ENCODE measurements at regions not wholly inside any gene's neighbourhood (a gene's known extent, or its start where the extent isn't known, plus 50 kb on each side); places are given as distances from the start of the nearest gene placed in this dataset.
"Not testable (repeated sequence)": the region's sequence is repeated elsewhere in the genome, so short reads cannot be mapped to it uniquely, and the experiment has no call there.

DNA sequence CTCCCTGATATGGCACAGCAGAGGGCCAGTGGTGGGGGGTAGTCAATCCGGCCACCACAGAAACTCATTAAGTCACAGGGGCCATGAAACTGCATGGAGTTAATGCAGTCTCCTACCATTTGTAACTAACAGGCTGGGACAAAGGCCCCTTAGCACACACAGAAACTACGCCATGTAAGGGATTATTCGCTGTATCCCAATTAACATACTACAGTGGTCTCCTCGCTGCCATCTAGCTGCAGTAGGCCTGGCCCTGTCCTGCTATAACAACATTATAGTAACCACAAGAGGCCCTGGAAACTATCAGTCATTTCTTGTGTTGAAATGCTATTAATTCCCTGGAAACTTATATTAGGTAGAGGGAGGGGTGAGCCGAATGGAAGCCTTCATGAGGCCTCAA lies 72.3 kb upstream of the CCN2 start:
- intact Hi-C loops (cut with DNase I; ENCODE audit: low total_unique reads) = no loop called here
- no peak overlapping the region for H3K4me3 ChIP-seq (ENCODE audit: low read depth, poor library complexity, severe bottlenecking)
- 94% methylated on average over 5 of the region's 5 CpGs for WGBS, 2 donors
- TF ChIP-seq, protein P1, sequence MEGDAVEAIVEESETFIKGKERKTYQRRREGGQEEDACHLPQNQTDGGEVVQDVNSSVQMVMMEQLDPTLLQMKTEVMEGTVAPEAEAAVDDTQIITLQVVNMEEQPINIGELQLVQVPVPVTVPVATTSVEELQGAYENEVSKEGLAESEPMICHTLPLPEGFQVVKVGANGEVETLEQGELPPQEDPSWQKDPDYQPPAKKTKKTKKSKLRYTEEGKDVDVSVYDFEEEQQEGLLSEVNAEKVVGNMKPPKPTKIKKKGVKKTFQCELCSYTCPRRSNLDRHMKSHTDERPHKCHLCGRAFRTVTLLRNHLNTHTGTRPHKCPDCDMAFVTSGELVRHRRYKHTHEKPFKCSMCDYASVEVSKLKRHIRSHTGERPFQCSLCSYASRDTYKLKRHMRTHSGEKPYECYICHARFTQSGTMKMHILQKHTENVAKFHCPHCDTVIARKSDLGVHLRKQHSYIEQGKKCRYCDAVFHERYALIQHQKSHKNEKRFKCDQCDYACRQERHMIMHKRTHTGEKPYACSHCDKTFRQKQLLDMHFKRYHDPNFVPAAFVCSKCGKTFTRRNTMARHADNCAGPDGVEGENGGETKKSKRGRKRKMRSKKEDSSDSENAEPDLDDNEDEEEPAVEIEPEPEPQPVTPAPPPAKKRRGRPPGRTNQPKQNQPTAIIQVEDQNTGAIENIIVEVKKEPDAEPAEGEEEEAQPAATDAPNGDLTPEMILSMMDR (IDR thresholded peaks at IDR 0.05) = no peak
- TF ChIP-seq POLR2A (IDR thresholded peaks at IDR 0.05) = no peak
- no peak for DNase-seq (ENCODE audit: low spot score in 2 of 2)

DNA sequence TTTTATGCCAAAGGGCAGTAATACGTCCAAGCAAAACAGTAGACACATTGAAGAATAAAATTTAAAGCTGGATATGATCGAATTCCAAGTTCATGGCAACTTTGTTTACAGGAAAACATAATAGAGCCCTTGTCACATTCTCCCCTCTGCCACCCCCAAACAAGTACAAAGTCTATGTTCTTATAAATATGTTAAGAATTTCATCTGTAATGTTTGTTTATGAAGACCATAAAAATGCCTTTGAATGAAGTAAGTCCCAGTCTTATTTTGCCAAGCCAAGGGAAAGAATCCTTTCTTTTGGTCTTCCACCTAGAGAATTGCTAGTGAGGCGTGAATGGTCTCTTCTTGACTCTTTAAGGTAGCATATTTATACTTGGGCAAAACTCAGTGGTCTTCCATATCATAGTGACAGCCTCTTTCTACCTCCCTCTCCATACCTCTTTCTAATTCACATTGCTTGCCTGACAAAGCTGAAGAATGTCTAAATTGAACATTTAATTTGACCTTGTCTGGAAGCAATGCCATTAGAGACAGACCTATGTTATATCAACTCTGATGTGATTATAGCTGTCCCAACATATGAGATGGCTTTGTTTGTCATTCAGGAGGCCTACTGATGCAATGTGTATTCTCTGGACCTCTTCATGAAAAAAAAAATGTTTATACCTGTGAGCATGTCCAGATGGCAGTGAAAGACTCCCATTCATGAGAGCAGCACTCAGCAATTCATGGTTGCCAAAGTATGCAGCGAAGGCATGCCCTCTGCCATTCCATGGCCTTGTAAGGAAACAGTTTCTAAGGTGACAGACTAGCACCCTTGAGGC lies 70.6 kb upstream of the CCN2 start:
- TF ChIP-seq, protein P1 (IDR thresholded peaks at IDR 0.05) = no peak
- TF ChIP-seq POLR2A (IDR thresholded peaks at IDR 0.05) = no peak
- no peak for DNase-seq (ENCODE audit: low spot score in 2 of 2)
- WGBS, 2 donors = 81 to 87% methylated on average over 4 of the region's 4 CpGs
- intact Hi-C loops (cut with DNase I; ENCODE audit: low total_unique reads) = no loop called here
- H3K4me3 ChIP-seq (ENCODE audit: low read depth, poor library complexity, severe bottlenecking) = no peak overlapping the region

DNA sequence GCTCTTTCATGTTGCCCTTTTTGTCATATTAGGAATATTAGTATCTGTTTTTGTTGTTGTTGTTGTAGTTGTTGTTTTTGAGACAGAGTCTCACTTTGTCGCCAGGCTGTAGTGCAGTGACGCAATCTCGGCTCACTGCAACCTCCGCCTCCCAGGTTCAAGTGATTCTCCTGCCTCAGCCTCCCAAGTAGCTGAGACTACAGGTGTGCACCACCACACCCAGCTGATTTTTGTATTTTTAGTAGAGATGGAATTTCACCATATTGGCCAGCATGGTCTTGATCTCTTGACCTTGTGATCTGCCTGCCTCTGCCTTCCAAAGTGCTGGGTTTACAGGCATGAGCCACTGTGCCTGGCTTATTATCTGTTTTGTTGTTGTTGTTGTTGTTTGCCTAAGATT lies 69.7 kb upstream of the CCN2 start:
- intact Hi-C loops (cut with DNase I; ENCODE audit: low total_unique reads); H3K4me3 ChIP-seq (ENCODE audit: low read depth, poor library complexity, severe bottlenecking); DNase-seq (ENCODE audit: low spot score in 2 of 2): not testable (repeated sequence)
- 94 to 97% methylated on average over 4 of the region's 4 CpGs for WGBS, 2 donors

DNA sequence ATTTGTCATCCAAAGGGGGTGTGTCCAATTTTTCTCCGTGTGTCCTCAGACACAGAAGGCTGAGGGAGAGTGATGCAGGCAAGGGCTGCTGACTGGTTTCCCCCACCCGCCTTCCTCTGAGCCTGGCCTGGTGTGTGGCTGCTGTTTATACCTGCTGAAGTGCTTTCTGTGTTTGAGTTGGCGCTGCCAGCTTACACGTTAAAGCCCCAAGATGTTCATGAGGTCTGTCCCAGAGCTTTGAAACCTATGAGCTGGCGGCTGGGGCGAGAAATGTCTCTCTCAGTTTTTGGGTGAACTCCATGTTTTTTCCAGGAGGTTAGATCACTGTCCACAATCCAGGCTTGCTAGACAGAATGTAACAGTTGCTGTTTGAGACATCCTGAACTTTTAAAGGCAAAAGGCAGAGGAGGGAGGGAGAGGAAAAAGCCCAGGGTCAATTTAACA lies 69.0 kb upstream of the CCN2 start:
- intact Hi-C loops (cut with DNase I; ENCODE audit: low total_unique reads) = no loop called here
- H3K4me3 ChIP-seq (ENCODE audit: low read depth, poor library complexity, severe bottlenecking) = no peak overlapping the region
- peak; percentile 40 to 87 for DNase-seq (ENCODE audit: low spot score in 2 of 2)
- WGBS, 2 donors = 65 to 70% methylated on average over 6 of the region's 6 CpGs
- no peak for TF ChIP-seq POLR2A (IDR thresholded peaks at IDR 0.05)
- TF ChIP-seq, protein P1 (IDR thresholded peaks at IDR 0.05) = no peak

DNA sequence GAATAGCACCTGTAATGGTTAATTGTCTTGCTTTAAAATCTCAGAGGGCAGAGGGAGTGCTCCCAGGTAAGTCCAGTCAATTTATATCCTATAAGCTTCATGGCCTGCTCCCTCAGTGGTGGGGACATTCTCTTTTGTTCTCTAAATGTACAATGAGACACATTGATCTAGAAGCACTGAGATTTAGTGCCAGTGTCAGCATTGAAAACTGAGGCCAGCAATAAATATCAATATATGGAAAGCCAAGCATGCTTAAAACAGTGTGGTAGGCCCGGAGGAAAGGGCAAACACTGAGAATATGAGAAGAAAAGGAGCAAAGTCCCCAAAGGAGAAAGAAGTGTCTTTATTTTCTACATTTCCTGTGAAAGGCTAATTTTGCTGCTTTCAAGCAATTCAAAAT lies 68.4 kb upstream of the CCN2 start:
- TF ChIP-seq, protein P1 (IDR thresholded peaks at IDR 0.05) = no peak
- no peak for TF ChIP-seq POLR2A (IDR thresholded peaks at IDR 0.05)
- H3K4me3 ChIP-seq (ENCODE audit: low read depth, poor library complexity, severe bottlenecking) = no peak overlapping the region
- intact Hi-C loops (cut with DNase I; ENCODE audit: low total_unique reads) = no loop called here
- WGBS, 2 donors = 79 to 94% methylated on average over 1 of the region's 1 CpG
- no peak for DNase-seq (ENCODE audit: low spot score in 2 of 2)

DNA sequence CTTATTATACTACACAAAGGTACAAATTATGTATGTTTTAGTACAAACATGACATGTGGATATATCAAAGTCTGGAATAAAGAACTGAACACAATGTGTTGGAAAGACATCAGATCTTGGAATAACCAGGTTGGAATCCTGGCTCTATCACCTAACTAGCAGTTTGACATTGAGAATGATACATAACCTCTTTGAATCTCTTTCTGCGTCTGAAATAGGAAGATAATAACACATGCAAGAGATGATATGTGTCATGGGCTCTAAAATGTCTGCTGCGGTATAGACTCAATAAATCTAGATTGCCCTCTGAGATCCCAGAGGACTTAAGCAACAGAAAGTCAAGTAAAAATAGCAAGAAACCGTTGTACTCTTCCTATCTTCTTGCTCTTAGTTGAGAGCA lies 66.8 kb upstream of the CCN2 start:
- H3K4me3 ChIP-seq (ENCODE audit: low read depth, poor library complexity, severe bottlenecking) = no peak overlapping the region
- TF ChIP-seq, protein P1 (IDR thresholded peaks at IDR 0.05) = no peak
- TF ChIP-seq POLR2A (IDR thresholded peaks at IDR 0.05) = no peak
- 65 to 73% methylated on average over 3 of the region's 3 CpGs for WGBS, 2 donors
- no peak for DNase-seq (ENCODE audit: low spot score in 2 of 2)
- intact Hi-C loops (cut with DNase I; ENCODE audit: low total_unique reads) = no loop called here

Data from lower leg skin (tissue), 4 donors.